ENCODE measurements at regions not wholly inside any gene's neighbourhood (a gene's known extent, or its start where the extent isn't known, plus 50 kb on each side); places are given as distances from the start of the nearest gene placed in this dataset.

DNA sequence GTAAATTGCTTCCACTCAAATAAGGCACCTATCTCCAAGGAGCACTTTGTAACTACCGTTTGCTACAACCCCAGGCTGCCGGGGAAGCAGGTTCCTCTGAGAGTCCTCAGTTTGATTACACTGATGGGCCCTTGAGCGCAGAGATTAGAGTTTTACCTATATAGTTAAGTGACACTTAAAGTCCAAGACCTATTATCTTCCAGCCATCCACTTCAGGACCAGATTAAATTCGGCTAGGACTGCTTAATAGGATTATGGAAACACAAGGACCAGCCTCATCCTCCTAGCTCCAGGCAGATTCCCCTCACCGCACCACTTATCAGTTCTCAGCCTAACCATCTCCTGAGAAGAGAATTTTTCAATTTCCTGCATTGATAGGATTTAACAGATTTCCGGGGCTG, 64.7 kb upstream of the TIAM2 start:
- Histone ChIP-seq H3K4me3 (ENCODE audit: low read depth in 1 of 2, low read length in 2 of 2) (no peak overlapping the region), H3K4me2 (ENCODE audit: insufficient read depth, low read length) (no peak overlapping the region), H3K79me2 (ENCODE audit: insufficient read depth, low read length) (no peaks in the 10 kb centered on the region), H3K36me3 (ENCODE audit: insufficient read depth, low read length) (no peaks in the 10 kb centered on the region), H3K4me1 (ENCODE audit: insufficient read depth, low read length) (peaks cover 3% of the 10 kb centered on the region; the same call in 1 of the 2 replicates), H3K27ac (ENCODE audit: low read length) (no peak overlapping the region), H3K9me3 (ENCODE audit: insufficient read depth, low read length, severe bottlenecking) (no peaks in the 10 kb centered on the region), H3K9ac (ENCODE audit: low read depth, low read length) (no peak overlapping the region), H2AFZ (ENCODE audit: low read depth, low read length) (no peak overlapping the region), H4K20me1 (ENCODE audit: insufficient read depth, low read length) (no peaks in the 10 kb centered on the region), H3K27me3 (ENCODE audit: insufficient read depth, low read length, poor library complexity) (no peaks in the 10 kb centered on the region)
- ATAC-seq (ENCODE audit: insufficient read depth, low read depth) (no peak), DNase-seq (no peak)
- TF ChIP-seq, protein P1, sequence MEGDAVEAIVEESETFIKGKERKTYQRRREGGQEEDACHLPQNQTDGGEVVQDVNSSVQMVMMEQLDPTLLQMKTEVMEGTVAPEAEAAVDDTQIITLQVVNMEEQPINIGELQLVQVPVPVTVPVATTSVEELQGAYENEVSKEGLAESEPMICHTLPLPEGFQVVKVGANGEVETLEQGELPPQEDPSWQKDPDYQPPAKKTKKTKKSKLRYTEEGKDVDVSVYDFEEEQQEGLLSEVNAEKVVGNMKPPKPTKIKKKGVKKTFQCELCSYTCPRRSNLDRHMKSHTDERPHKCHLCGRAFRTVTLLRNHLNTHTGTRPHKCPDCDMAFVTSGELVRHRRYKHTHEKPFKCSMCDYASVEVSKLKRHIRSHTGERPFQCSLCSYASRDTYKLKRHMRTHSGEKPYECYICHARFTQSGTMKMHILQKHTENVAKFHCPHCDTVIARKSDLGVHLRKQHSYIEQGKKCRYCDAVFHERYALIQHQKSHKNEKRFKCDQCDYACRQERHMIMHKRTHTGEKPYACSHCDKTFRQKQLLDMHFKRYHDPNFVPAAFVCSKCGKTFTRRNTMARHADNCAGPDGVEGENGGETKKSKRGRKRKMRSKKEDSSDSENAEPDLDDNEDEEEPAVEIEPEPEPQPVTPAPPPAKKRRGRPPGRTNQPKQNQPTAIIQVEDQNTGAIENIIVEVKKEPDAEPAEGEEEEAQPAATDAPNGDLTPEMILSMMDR (IDR thresholded peaks at IDR 0.05; ENCODE audit: borderline replicate concordance, extremely low read depth, low read length, poor library complexity, severe bottlenecking) = no peak
- TF ChIP-seq EZH2 (IDR thresholded peaks at IDR 0.05; ENCODE audit: borderline replicate concordance, low read depth, low read length, severe bottlenecking) = no peak

DNA sequence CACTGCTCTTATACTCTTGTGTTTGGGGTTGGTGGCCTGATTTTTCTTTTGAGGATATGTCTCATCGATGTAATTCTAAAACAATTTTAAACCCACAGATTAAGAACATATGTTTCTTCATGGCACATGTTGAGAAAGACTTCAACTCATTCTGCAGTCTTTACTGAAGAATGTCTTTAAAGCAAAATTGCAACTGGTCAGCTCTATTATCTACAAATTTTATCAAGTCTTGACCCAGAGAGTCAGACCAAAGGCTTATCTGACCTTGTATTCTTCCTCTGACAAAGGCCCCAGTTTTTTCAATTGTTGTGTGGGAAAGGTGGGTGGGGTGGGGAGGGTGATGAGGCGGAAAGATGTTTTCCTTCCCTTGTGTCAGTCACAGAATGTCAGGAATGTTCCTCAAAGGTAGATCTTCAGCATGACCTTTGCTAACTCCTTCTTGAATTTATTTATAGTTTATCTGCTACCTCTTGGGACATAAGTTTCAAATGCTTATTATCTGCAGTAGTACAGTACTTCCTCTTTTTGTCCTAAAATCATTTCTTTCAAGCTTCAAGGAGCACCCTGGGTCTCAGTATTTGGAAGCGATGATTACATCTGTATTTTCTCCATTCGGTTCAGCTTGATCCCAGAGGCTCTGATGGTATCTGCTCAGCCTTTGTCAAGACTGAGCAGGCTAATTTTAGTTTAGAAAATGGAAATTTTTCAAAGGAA, 63.2 kb upstream of the TIAM2 start:
- H4K20me1 ChIP-seq (ENCODE audit: insufficient read depth, low read length) = no peaks in the 10 kb centered on the region
- H3K4me2 ChIP-seq (ENCODE audit: insufficient read depth, low read length) = no peak overlapping the region
- no peaks in the 10 kb centered on the region for H3K27me3 ChIP-seq (ENCODE audit: insufficient read depth, low read length, poor library complexity)
- H3K9me3 ChIP-seq (ENCODE audit: insufficient read depth, low read length, severe bottlenecking) = no peaks in the 10 kb centered on the region
- no peak for ATAC-seq (ENCODE audit: insufficient read depth, low read depth)
- no peaks in the 10 kb centered on the region for H3K79me2 ChIP-seq (ENCODE audit: insufficient read depth, low read length)
- no peak overlapping the region for H3K9ac ChIP-seq (ENCODE audit: low read depth, low read length)
- no peak overlapping the region for H2AFZ ChIP-seq (ENCODE audit: low read depth, low read length)
- DNase-seq = no peak
- TF ChIP-seq, protein P1 (IDR thresholded peaks at IDR 0.05; ENCODE audit: borderline replicate concordance, extremely low read depth, low read length, poor library complexity, severe bottlenecking) = no peak
- TF ChIP-seq EZH2 (IDR thresholded peaks at IDR 0.05; ENCODE audit: borderline replicate concordance, low read depth, low read length, severe bottlenecking) = no peak
- no peak overlapping the region for H3K4me3 ChIP-seq (ENCODE audit: low read depth in 1 of 2, low read length in 2 of 2)
- no peaks in the 10 kb centered on the region for H3K36me3 ChIP-seq (ENCODE audit: insufficient read depth, low read length)
- peaks cover 3% of the 10 kb centered on the region; the same call in 1 of the 2 replicates for H3K4me1 ChIP-seq (ENCODE audit: insufficient read depth, low read length)
- H3K27ac ChIP-seq (ENCODE audit: low read length) = no peak overlapping the region

DNA sequence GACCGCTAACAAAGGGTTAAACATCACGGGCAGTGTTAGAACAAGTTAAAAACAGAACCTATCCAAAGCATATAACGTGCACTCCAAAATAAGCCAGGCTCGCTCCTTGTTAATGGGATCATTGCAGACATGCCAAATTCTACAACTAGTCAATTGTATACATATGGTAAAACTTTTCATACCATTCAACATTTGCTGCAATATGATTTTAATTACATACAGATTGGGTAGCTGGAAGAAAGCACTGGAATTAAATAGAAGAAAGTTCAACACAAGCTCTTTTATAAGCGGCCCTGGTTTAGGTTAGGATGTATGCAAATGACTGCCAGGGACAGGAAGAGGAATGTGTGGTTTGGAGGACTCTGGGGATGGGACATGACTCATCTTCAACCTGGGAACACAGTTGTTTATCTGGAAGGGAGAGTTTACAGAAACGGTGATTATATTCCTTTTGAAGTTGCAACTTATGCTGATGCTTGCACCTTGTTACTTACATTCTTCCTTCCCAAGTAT, 62.5 kb upstream of the TIAM2 start:
- no peak overlapping the region for H3K9ac ChIP-seq (ENCODE audit: low read depth, low read length)
- no peak overlapping the region for H2AFZ ChIP-seq (ENCODE audit: low read depth, low read length)
- H3K9me3 ChIP-seq (ENCODE audit: insufficient read depth, low read length, severe bottlenecking) = no peaks in the 10 kb centered on the region
- no peaks in the 10 kb centered on the region for H4K20me1 ChIP-seq (ENCODE audit: insufficient read depth, low read length)
- no peaks in the 10 kb centered on the region for H3K79me2 ChIP-seq (ENCODE audit: insufficient read depth, low read length)
- no peaks in the 10 kb centered on the region for H3K27me3 ChIP-seq (ENCODE audit: insufficient read depth, low read length, poor library complexity)
- no peaks in the 10 kb centered on the region for H3K36me3 ChIP-seq (ENCODE audit: insufficient read depth, low read length)
- TF ChIP-seq EZH2 (IDR thresholded peaks at IDR 0.05; ENCODE audit: borderline replicate concordance, low read depth, low read length, severe bottlenecking) = no peak
- TF ChIP-seq, protein P1 (IDR thresholded peaks at IDR 0.05; ENCODE audit: borderline replicate concordance, extremely low read depth, low read length, poor library complexity, severe bottlenecking) = no peak
- no peak for DNase-seq
- H3K4me1 ChIP-seq (ENCODE audit: insufficient read depth, low read length) = peaks cover 3% of the 10 kb centered on the region; the same call in 1 of the 2 replicates
- H3K4me2 ChIP-seq (ENCODE audit: insufficient read depth, low read length) = no peak overlapping the region
- no peak overlapping the region for H3K4me3 ChIP-seq (ENCODE audit: low read depth in 1 of 2, low read length in 2 of 2)
- ATAC-seq (ENCODE audit: insufficient read depth, low read depth) = peak; percentile 39; the same call in 1 of the 3 replicates
- no peak overlapping the region for H3K27ac ChIP-seq (ENCODE audit: low read length)
